ENCODE measurements at regions not wholly inside any gene's neighbourhood (a gene's known extent, or its start where the extent isn't known, plus 50 kb on each side); places are given as distances from the start of the nearest gene placed in this dataset.

DNA sequence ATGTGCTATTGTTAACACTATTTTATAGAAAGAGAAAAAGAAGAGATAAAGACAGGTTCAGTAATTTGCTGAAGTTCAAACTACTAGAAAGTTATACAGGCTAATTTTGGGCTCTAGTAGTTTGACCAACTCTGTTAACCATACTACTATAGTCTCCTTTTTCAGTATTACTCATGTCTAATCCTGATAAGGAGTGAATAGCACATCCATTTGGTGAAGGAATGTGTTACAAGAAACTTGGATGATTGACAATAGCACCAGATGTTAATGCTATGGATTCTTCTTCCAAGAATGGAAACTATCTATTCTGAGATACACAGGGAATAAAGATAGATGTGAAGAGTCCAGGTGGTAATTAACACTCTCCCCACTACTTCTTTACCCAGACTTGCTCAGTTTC lies 677.3 kb downstream of the PRELID2 start:
- H3K9me3 ChIP-seq (ENCODE audit: control insufficient read depth in 1 of 2, low read length in 2 of 2): no peaks in the 10 kb centered on the region
- H3K4me3 ChIP-seq (ENCODE audit: low read depth in 1 of 2, low read length in 2 of 2): no peak overlapping the region
- no peak overlapping the region for H3K27ac ChIP-seq (ENCODE audit: low read length)
- no peaks in the 10 kb centered on the region for H3K4me1 ChIP-seq (ENCODE audit: control insufficient read depth in 1 of 2, insufficient read depth in 2 of 2, low read length in 2 of 2)
- H3K36me3 ChIP-seq (ENCODE audit: control insufficient read depth in 1 of 2, insufficient read depth in 2 of 2, low read length in 2 of 2): no peaks in the 10 kb centered on the region
- no peaks in the 10 kb centered on the region for H3K27me3 ChIP-seq (ENCODE audit: low read depth, low read length)

DNA sequence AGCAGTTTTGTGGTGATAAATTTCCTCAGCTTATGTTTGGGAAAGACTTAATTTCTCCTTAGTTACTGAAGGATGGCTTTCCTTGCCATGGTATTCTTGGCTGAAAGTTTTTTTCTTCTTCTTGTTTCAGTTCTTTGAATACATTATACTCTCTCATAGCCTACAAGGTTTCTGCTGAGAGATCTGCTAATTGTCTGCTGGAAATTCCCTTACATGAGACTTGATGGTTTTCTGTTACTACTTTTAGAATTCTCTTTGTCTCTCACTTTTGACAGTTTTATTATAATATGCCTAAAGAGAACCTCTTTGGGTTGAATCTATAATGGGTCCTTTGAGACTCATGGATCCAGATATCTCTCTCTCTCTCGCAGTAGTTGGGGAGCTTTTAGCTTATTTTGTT lies 693.6 kb downstream of the PRELID2 start:
- Histone ChIP-seq H3K27ac (ENCODE audit: low read length) (no peak overlapping the region), H3K27me3 (ENCODE audit: low read depth, low read length) (no peaks in the 10 kb centered on the region), H3K4me3 (ENCODE audit: low read depth in 1 of 2, low read length in 2 of 2) (no peak overlapping the region), H3K36me3 (ENCODE audit: control insufficient read depth in 1 of 2, insufficient read depth in 2 of 2, low read length in 2 of 2) (no peaks in the 10 kb centered on the region), H3K4me1 (ENCODE audit: control insufficient read depth in 1 of 2, insufficient read depth in 2 of 2, low read length in 2 of 2) (no peaks in the 10 kb centered on the region), H3K9me3 (ENCODE audit: control insufficient read depth in 1 of 2, low read length in 2 of 2) (peaks cover 0 to 3% of the 10 kb centered on the region in 2 donors)

DNA sequence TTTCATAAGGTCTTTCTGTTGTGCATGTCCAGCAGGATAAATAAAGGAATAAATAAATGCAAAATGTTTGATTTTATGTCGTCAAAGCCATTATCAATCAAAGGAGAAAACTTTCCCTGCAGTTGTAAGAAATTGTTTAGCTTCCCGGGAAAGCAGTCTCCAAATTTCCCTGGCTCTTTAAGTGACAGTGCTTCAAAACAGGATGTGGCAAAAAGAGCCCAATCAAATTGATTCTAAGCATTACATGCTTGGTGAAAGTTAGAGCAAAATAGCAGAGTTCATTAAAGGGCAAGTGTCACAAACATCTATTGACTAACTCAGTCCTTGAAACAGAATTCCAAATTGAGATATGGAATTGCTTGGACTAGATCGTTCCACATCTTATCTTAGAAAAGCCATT lies 704.1 kb downstream of the PRELID2 start:
- H3K27me3 ChIP-seq (ENCODE audit: low read depth, low read length): no peaks in the 10 kb centered on the region
- no peaks in the 10 kb centered on the region for H3K9me3 ChIP-seq (ENCODE audit: control insufficient read depth in 1 of 2, low read length in 2 of 2)
- H3K27ac ChIP-seq (ENCODE audit: low read length): no peak overlapping the region

DNA sequence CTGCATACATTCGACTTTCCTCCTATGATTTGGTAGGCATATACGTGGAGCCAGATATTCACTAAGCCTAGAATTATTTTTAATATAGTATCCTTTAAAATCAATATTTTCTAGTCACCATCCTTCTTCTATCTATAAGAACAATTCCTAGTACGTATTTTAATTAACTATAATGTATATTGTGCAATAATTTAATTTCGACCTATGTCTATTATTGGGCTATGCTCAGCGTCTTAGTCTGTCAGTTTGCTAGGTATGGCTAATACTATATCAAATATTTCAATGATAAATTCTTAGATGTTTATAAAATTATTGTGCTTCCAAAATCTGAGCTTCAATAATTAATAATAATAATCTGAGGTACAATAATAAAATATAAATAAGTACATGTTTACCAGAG lies 705.3 kb downstream of the PRELID2 start:
- Histone ChIP-seq H3K27me3 (ENCODE audit: low read depth, low read length) (no peaks in the 10 kb centered on the region), H3K4me1 (ENCODE audit: control insufficient read depth in 1 of 2, insufficient read depth in 2 of 2, low read length in 2 of 2) (no peaks in the 10 kb centered on the region), H3K4me3 (ENCODE audit: low read depth in 1 of 2, low read length in 2 of 2) (no peak overlapping the region), H3K27ac (ENCODE audit: low read length) (no peak overlapping the region), H3K9me3 (ENCODE audit: control insufficient read depth in 1 of 2, low read length in 2 of 2) (no peaks in the 10 kb centered on the region), H3K36me3 (ENCODE audit: control insufficient read depth in 1 of 2, insufficient read depth in 2 of 2, low read length in 2 of 2) (no peaks in the 10 kb centered on the region)

More for the DNA sequence above, 704.1 kb downstream of the PRELID2 start:
- Histone ChIP-seq H3K4me1 (ENCODE audit: control insufficient read depth in 1 of 2, insufficient read depth in 2 of 2, low read length in 2 of 2) (no peaks in the 10 kb centered on the region), H3K36me3 (ENCODE audit: control insufficient read depth in 1 of 2, insufficient read depth in 2 of 2, low read length in 2 of 2) (no peaks in the 10 kb centered on the region), H3K4me3 (ENCODE audit: low read depth in 1 of 2, low read length in 2 of 2) (no peak overlapping the region)

DNA sequence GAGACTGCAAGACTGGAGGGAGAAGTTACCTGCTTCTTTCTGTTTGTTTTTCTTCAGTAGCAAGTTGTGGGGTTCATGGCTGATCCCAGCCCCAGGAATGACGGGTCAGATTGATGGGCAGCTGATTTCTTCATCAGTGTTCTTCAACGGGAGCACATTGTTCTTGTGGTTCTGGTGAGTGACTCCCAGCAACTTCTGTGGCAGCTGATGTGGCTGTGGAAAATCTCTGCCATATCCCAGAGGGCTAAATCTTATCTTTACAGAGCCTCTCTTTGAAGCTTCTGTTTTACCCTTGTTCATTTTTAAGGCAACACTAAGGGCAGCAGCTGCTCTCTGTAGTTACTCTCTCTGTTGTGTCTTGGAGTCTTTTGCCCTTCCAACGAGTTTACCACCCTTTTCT lies 710.3 kb downstream of the PRELID2 start:
- Histone ChIP-seq H3K9me3 (ENCODE audit: control insufficient read depth in 1 of 2, low read length in 2 of 2) (peaks cover 0 to 2% of the 10 kb centered on the region in 2 donors), H3K4me3 (ENCODE audit: low read depth in 1 of 2, low read length in 2 of 2) (no peak overlapping the region), H3K4me1 (ENCODE audit: control insufficient read depth in 1 of 2, insufficient read depth in 2 of 2, low read length in 2 of 2) (no peaks in the 10 kb centered on the region), H3K27ac (ENCODE audit: low read length) (no peak overlapping the region), H3K36me3 (ENCODE audit: control insufficient read depth in 1 of 2, insufficient read depth in 2 of 2, low read length in 2 of 2) (no peaks in the 10 kb centered on the region), H3K27me3 (ENCODE audit: low read depth, low read length) (no peaks in the 10 kb centered on the region)

DNA sequence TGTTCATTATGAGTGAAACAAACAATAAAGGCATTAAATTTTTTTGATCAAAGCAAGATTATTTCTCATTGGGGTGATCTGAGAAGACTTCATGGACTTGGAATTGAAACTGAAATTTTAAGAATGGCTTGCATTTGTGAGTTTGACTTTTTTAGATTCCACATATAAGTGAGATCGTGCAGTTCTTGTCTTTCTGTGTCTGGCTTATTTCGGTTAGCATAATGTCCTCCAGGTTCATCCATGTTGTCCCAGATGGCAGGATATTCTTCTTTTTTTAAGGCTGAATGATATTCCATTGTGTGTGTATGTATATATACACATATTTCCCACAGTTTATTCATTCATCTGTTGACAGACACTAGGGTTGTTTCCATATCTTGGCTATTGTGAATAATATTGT lies 716.5 kb downstream of the PRELID2 start:
- Histone ChIP-seq H3K27ac (ENCODE audit: low read length) (no peak overlapping the region), H3K36me3 (ENCODE audit: control insufficient read depth in 1 of 2, insufficient read depth in 2 of 2, low read length in 2 of 2) (no peaks in the 10 kb centered on the region), H3K4me1 (ENCODE audit: control insufficient read depth in 1 of 2, insufficient read depth in 2 of 2, low read length in 2 of 2) (no peaks in the 10 kb centered on the region), H3K27me3 (ENCODE audit: low read depth, low read length) (no peaks in the 10 kb centered on the region), H3K9me3 (ENCODE audit: control insufficient read depth in 1 of 2, low read length in 2 of 2) (no peaks in the 10 kb centered on the region), H3K4me3 (ENCODE audit: low read depth in 1 of 2, low read length in 2 of 2) (no peak overlapping the region)

DNA sequence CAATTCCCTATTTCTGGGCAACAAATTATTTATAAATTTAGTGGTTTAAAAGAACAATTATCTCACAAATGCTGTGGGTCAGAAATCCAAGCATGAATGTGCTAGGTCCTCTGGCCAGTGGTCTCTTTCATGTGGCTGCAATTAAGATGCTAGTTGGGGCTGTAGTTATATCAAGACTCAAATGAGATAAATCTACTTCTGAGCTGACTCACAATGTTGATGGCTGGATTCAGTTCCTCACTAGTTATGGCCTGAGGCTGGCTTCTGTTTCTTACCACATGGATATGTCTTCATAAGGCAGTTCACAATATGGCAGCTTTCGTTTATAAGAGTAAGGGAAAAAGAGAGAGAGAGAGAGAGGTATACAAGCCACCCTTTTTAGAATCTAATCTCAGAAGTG lies 717.0 kb downstream of the PRELID2 start:
- Histone ChIP-seq H3K4me1 (ENCODE audit: control insufficient read depth in 1 of 2, insufficient read depth in 2 of 2, low read length in 2 of 2) (no peaks in the 10 kb centered on the region), H3K27me3 (ENCODE audit: low read depth, low read length) (no peaks in the 10 kb centered on the region), H3K27ac (ENCODE audit: low read length) (no peak overlapping the region), H3K4me3 (ENCODE audit: low read depth in 1 of 2, low read length in 2 of 2) (no peak overlapping the region), H3K9me3 (ENCODE audit: control insufficient read depth in 1 of 2, low read length in 2 of 2) (no peaks in the 10 kb centered on the region), H3K36me3 (ENCODE audit: control insufficient read depth in 1 of 2, insufficient read depth in 2 of 2, low read length in 2 of 2) (no peaks in the 10 kb centered on the region)

DNA sequence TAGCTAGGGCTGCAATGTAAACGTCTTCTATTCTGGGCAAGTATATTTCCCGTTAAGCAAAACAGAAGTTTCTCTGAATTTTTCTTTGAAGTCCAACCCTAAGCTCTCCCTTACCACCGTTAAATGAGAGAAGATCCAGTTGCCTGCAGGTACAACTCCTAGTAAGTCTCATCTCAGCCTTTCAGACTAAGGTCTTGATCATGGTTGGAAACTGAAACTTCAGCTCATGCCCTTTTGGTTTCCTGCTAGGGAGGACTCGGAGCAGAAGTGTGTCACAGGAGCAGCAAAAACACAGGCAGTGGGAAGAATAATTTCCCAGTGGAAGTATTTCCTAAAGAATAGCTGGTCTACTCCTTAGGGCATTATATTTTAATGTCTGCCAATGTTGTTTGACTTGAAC lies 717.9 kb downstream of the PRELID2 start:
- H3K36me3 ChIP-seq (ENCODE audit: control insufficient read depth in 1 of 2, insufficient read depth in 2 of 2, low read length in 2 of 2): no peaks in the 10 kb centered on the region
- no peaks in the 10 kb centered on the region for H3K9me3 ChIP-seq (ENCODE audit: control insufficient read depth in 1 of 2, low read length in 2 of 2)
- no peaks in the 10 kb centered on the region for H3K4me1 ChIP-seq (ENCODE audit: control insufficient read depth in 1 of 2, insufficient read depth in 2 of 2, low read length in 2 of 2)
- H3K4me3 ChIP-seq (ENCODE audit: low read depth in 1 of 2, low read length in 2 of 2): no peak overlapping the region
- H3K27ac ChIP-seq (ENCODE audit: low read length): no peak overlapping the region
- no peaks in the 10 kb centered on the region for H3K27me3 ChIP-seq (ENCODE audit: low read depth, low read length)

DNA sequence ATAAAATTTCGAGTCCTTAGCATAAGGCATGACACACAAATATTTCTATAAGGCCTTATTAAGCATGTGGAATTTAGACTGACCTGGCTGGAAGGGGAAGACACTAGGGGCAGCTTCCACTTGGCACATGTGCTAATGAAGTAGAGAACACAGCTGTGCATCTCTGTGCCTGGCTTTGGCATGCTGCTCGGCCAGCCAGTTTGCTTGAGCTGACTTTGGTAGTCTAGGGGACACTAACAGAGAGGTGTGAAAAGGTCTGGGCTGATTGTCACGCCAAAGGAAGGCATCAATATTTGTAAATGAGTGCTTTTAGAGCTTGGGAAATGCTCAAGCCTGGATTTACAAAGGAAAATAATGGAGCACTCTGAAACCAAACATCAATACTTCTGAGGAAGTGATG lies 723.7 kb downstream of the PRELID2 start:
- H3K4me1 ChIP-seq (ENCODE audit: control insufficient read depth in 1 of 2, insufficient read depth in 2 of 2, low read length in 2 of 2): no peaks in the 10 kb centered on the region
- H3K27me3 ChIP-seq (ENCODE audit: low read depth, low read length): no peaks in the 10 kb centered on the region
- H3K27ac ChIP-seq (ENCODE audit: low read length): no peak overlapping the region
- H3K36me3 ChIP-seq (ENCODE audit: control insufficient read depth in 1 of 2, insufficient read depth in 2 of 2, low read length in 2 of 2): no peaks in the 10 kb centered on the region
- no peak overlapping the region for H3K4me3 ChIP-seq (ENCODE audit: low read depth in 1 of 2, low read length in 2 of 2)
- no peaks in the 10 kb centered on the region for H3K9me3 ChIP-seq (ENCODE audit: control insufficient read depth in 1 of 2, low read length in 2 of 2)

DNA sequence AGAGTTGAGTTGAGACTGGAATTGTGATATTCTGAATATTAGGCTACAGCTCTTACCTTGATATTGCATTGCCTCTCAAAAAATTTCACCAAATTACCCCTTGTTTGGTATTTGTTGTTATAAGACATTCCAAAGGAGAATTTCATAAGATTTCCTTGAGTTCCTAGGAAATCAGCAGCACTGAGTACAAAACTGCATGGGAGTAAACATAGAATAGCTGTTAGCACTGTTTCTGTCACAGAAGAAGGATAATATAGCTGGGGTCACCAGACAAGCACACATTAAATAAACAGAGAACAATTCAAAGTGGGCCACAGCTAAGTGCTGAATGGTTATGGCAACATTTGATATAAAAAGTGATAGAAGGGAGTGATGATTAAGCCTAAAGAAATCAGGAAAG lies 724.3 kb downstream of the PRELID2 start:
- H3K27me3 ChIP-seq (ENCODE audit: low read depth, low read length): no peaks in the 10 kb centered on the region
- H3K36me3 ChIP-seq (ENCODE audit: control insufficient read depth in 1 of 2, insufficient read depth in 2 of 2, low read length in 2 of 2): no peaks in the 10 kb centered on the region
- H3K4me3 ChIP-seq (ENCODE audit: low read depth in 1 of 2, low read length in 2 of 2): no peak overlapping the region
- no peaks in the 10 kb centered on the region for H3K9me3 ChIP-seq (ENCODE audit: control insufficient read depth in 1 of 2, low read length in 2 of 2)
- no peaks in the 10 kb centered on the region for H3K4me1 ChIP-seq (ENCODE audit: control insufficient read depth in 1 of 2, insufficient read depth in 2 of 2, low read length in 2 of 2)
- H3K27ac ChIP-seq (ENCODE audit: low read length): no peak overlapping the region

DNA sequence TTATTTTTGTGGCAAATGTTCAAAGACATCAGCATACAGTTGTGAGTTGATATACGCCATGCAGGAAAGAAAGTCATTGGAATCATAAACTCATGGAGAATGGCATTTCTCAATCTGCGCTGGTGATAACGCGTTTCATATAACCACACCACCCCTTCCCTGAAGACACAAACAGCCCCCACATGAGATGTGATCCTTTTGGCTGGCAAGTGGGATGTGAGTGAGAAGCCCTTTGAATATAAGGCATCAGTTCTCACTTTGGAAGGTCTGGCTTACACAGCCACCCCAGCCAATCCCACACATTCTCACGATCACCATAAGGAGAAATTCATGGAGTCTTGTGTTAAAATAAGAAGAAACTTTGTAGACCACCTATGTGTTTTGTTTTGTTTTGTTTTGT lies 725.0 kb downstream of the PRELID2 start:
- H3K4me3 ChIP-seq (ENCODE audit: low read depth in 1 of 2, low read length in 2 of 2): no peak overlapping the region
- H3K27me3 ChIP-seq (ENCODE audit: low read depth, low read length): no peaks in the 10 kb centered on the region
- H3K9me3 ChIP-seq (ENCODE audit: control insufficient read depth in 1 of 2, low read length in 2 of 2): no peaks in the 10 kb centered on the region
- H3K36me3 ChIP-seq (ENCODE audit: control insufficient read depth in 1 of 2, insufficient read depth in 2 of 2, low read length in 2 of 2): no peaks in the 10 kb centered on the region
- no peaks in the 10 kb centered on the region for H3K4me1 ChIP-seq (ENCODE audit: control insufficient read depth in 1 of 2, insufficient read depth in 2 of 2, low read length in 2 of 2)
- no peak overlapping the region for H3K27ac ChIP-seq (ENCODE audit: low read length)

DNA sequence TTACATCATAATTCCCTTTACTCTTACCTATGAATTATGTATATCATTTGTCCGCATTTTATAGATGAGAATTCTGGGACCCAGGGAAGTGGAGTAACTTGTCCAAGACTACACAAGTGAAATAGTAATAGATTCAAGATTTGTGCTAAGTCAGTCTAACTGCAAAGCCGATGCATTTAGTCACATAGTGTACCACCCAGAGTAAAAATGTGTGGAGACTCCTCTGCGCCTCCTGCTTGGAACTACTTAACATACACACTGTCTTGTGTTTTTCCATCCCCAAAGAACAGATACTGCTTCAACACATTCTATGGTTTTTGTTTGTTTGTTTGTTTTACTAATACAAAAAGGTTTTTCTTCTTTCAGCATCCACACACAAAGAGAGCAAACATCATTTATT lies 729.8 kb downstream of the PRELID2 start:
- H3K27me3 ChIP-seq (ENCODE audit: low read depth, low read length): no peaks in the 10 kb centered on the region
- no peaks in the 10 kb centered on the region for H3K36me3 ChIP-seq (ENCODE audit: control insufficient read depth in 1 of 2, insufficient read depth in 2 of 2, low read length in 2 of 2)
- H3K27ac ChIP-seq (ENCODE audit: low read length): no peak overlapping the region
- no peaks in the 10 kb centered on the region for H3K9me3 ChIP-seq (ENCODE audit: control insufficient read depth in 1 of 2, low read length in 2 of 2)
- no peak overlapping the region for H3K4me3 ChIP-seq (ENCODE audit: low read depth in 1 of 2, low read length in 2 of 2)
- H3K4me1 ChIP-seq (ENCODE audit: control insufficient read depth in 1 of 2, insufficient read depth in 2 of 2, low read length in 2 of 2): no peaks in the 10 kb centered on the region

Data from muscle layer of duodenum (tissue), 2 donors.